SK-N-SH (cell line): ENCODE measurements at regions not wholly inside any gene's neighbourhood (a gene's known extent, or its start where the extent isn't known, plus 50 kb on each side); places are given as distances from the start of the nearest gene placed in this dataset.

Source experiments
- CTCF ChIA-PET: fragments of 300-600, 350-600 bp; formaldehyde crosslinking; extraction: SDS; loops from one replicate; lab custom pipeline; 2021; lab: Yijun Ruan, JAX
- POLR2A ChIA-PET: fragments of 350-600 bp; sonication (Branson Sonifier 250); formaldehyde crosslinking; extraction: SDS; loops from one replicate; lab custom pipeline; 2020; ENCODE audit warnings: antibody characterized with exemption, inconsistent platforms; lab: Yijun Ruan, JAX
- DNase-seq: peaks from one replicate; pipeline ENCODE4 v3.0.0; 2012
- H2AFZ ChIP-seq: fragments of 200-600 bp; sonication (generic); 2 replicates; pipeline ENCODE4 v1.8.1; 2016; ENCODE audit warnings: antibody characterized with exemption, mild to moderate bottlenecking, low read depth
- H3F3A ChIP-seq: fragments of 200-600 bp; sonication (generic); replicated peaks from 2 replicates; pipeline ENCODE3; 2016; ENCODE audit warnings: antibody characterized with exemption, mild to moderate bottlenecking; ENCODE audit not compliant: insufficient read depth
- H3K27ac ChIP-seq, 2 experiments: fragments of 200-500 bp in 1 of 2; fragments of 200-600 bp in 1 of 2; sonication (Bioruptor generic) in 1 of 2; sonication (generic), shearing (Covaris generic) in 1 of 2; 2 replicates each; pipeline versions ENCODE4 v1.5.1 to v1.6.1; 2014 to 2016; ENCODE audit warnings: low read depth in 2 of 2, inconsistent platforms in 1 of 2, low read length in 1 of 2, mild to moderate bottlenecking in 1 of 2, mixed read lengths in 1 of 2
- H3K27me3 ChIP-seq: fragments of 200-600 bp; sonication (generic), shearing (Covaris generic); 2 replicates; pipeline ENCODE4 v1.6.1; 2016; ENCODE audit warnings: mixed run types; ENCODE audit not compliant: insufficient read depth
- H3K36me3 ChIP-seq, 2 experiments: fragments of 200-500 bp in 1 of 2; fragments of 200-600 bp in 1 of 2; sonication (Bioruptor generic) in 1 of 2; sonication (generic) in 1 of 2; replicated peaks in 1 of 2; 2 replicates each; pipeline versions ENCODE3 to v1.5.1; 2014 to 2016; ENCODE audit warnings: low read length in 1 of 2, mild to moderate bottlenecking in 1 of 2; ENCODE audit not compliant: insufficient read depth in 2 of 2, control insufficient read depth in 1 of 2
- H3K4me1 ChIP-seq, 2 experiments: fragments of 200-500 bp in 1 of 2; fragments of 200-600 bp in 1 of 2; sonication (Bioruptor generic) in 1 of 2; sonication (generic), shearing (Covaris generic) in 1 of 2; 2 replicates each; pipeline versions ENCODE4 v1.5.1 to v1.6.1; 2014 to 2016; ENCODE audit warnings: low read depth in 1 of 2, low read length in 1 of 2, mixed run types in 1 of 2; ENCODE audit not compliant: insufficient read depth in 2 of 2, control insufficient read depth in 1 of 2
- H3K4me2 ChIP-seq: fragments of 200-600 bp; sonication (generic), shearing (Covaris generic); 2 replicates; pipeline ENCODE4 v1.6.1; 2017; ENCODE audit warnings: mixed run types
- H3K4me3 ChIP-seq, 2 experiments: fragments of 200-500 bp in 1 of 2; fragments of 200-600 bp in 1 of 2; sonication (Bioruptor generic) in 1 of 2; sonication (generic), shearing (Covaris generic) in 1 of 2; 2 replicates each; pipeline versions ENCODE4 v1.5.1 to v1.8.1; 2014 to 2016; ENCODE audit warnings: low read depth in 2 of 2, inconsistent platforms in 1 of 2, low read length in 1 of 2, mild to moderate bottlenecking in 1 of 2, mixed read lengths in 1 of 2, moderate library complexity in 1 of 2
- H3K79me2 ChIP-seq: fragments of 200-600 bp; sonication (generic); 2 replicates; pipeline ENCODE4 v1.8.1; 2017; ENCODE audit warnings: mild to moderate bottlenecking; ENCODE audit not compliant: insufficient read depth
- H3K9ac ChIP-seq: fragments of 200-600 bp; sonication (generic); 2 replicates; pipeline ENCODE4 v1.6.1; 2017; ENCODE audit warnings: mixed run types
- H3K9me2 ChIP-seq: fragments of 200-600 bp; sonication (generic); 2 replicates; pipeline ENCODE4 v1.6.1; 2017; ENCODE audit warnings: mixed run types
- H3K9me3 ChIP-seq: fragments of 200-600 bp; sonication (generic); 2 replicates; pipeline ENCODE4 v1.6.1; 2017; ENCODE audit warnings: mixed run types, mild to moderate bottlenecking, moderate library complexity
- H4K20me1 ChIP-seq: fragments of 200-600 bp; sonication (generic); 2 replicates; pipeline ENCODE4 v1.6.1; 2017; ENCODE audit warnings: mild to moderate bottlenecking, mixed run types; ENCODE audit not compliant: insufficient read depth
- CHD2 ChIP-seq: fragments of 150-350 bp; IDR thresholded peaks from 2 replicates; pipeline ENCODE4 v1.6.1; 2018; ENCODE audit warnings: low read length; ENCODE audit not compliant: partially characterized antibody
- EP300 ChIP-seq, 2 experiments: IDR thresholded peaks; 2 replicates each; pipeline versions ENCODE4 v1.4.0 to v1.6.1; 2012; ENCODE audit warnings: borderline replicate concordance in 1 of 2, low read depth in 1 of 2, low read length in 1 of 2
- EZH2phosphoT487 ChIP-seq: fragments of 200-600 bp; sonication (generic); IDR thresholded peaks from 2 replicates; pipeline ENCODE4 v1.6.1; 2017; ENCODE audit warnings: low read depth, mixed run types, mild to moderate bottlenecking, antibody characterized with exemption, moderate library complexity, borderline replicate concordance
- FOXJ3 ChIP-seq: sonication (generic); formaldehyde crosslinking; IDR thresholded peaks from 2 replicates; pipeline ENCODE4 v1.5.1; 2020; ENCODE audit warnings: mild to moderate bottlenecking, missing genetic modification reagents
- FOXM1 ChIP-seq: IDR thresholded peaks from 2 replicates; pipeline ENCODE4 v1.4.0; 2012; ENCODE audit warnings: low read depth, mild to moderate bottlenecking
- GABPA ChIP-seq: IDR thresholded peaks from 2 replicates; pipeline ENCODE4 v1.4.0; 2012; ENCODE audit warnings: low read depth, mild to moderate bottlenecking
- MAX ChIP-seq: IDR thresholded peaks from 2 replicates; pipeline ENCODE4 v1.4.0; 2012; ENCODE audit warnings: low read depth
- MXI1 ChIP-seq: IDR thresholded peaks from 2 replicates; pipeline ENCODE4 v1.6.1; 2012; ENCODE audit warnings: mild to moderate bottlenecking, low read depth, low read length, improper control_type of control experiment
- NFIC ChIP-seq: IDR thresholded peaks from 2 replicates; pipeline ENCODE4 v1.4.0; 2012; ENCODE audit warnings: borderline replicate concordance
- POLR2AphosphoS5 ChIP-seq: IDR thresholded peaks from 2 replicates; pipeline ENCODE4 v1.6.1; 2012; ENCODE audit warnings: low read depth, low read length
- RCOR1 ChIP-seq: fragments of 150-350 bp; IDR thresholded peaks from 2 replicates; pipeline ENCODE4 v1.6.1; 2017; ENCODE audit warnings: antibody characterized with exemption, low read length
- TCF12 ChIP-seq: IDR thresholded peaks from 2 replicates; pipeline ENCODE4 v1.4.0; 2012
- TEAD4 ChIP-seq: IDR thresholded peaks from 2 replicates; pipeline ENCODE4 v1.4.0; 2012; ENCODE audit warnings: mild to moderate bottlenecking, borderline replicate concordance; ENCODE audit not compliant: insufficient read depth
- USF1 ChIP-seq: IDR thresholded peaks from 2 replicates; pipeline ENCODE4 v1.4.0; 2012; ENCODE audit warnings: low read depth, borderline replicate concordance
- WGBS: methylation state at CpG from one replicate; pipeline ENCODE4 v1.1.6; 2017; ENCODE audit warnings: low lambda C conversion rate; 5-methylcytosine and 5-hydroxymethylcytosine counted together
- TF ChIP-seq, protein P1 (sequence below): IDR thresholded peaks from 2 replicates; pipeline ENCODE4; 2012
- TF ChIP-seq, protein P2 (sequence below): fragments of 200-600 bp; sonication (generic); IDR thresholded peaks from 2 replicates; pipeline ENCODE4 v1.6.1; 2017; ENCODE audit warnings: antibody characterized with exemption, mild to moderate bottlenecking, moderate library complexity
- TF ChIP-seq, protein P3 (sequence below): fragments of 150-350 bp; IDR thresholded peaks from 2 replicates; pipeline ENCODE4 v1.6.1; 2016; ENCODE audit warnings: mild to moderate bottlenecking, low read depth, low read length
- TF ChIP-seq, protein P4 (sequence below): IDR thresholded peaks from 2 replicates; pipeline ENCODE4 v1.4.0; 2012; ENCODE audit warnings: low read depth, borderline replicate concordance

DNA sequence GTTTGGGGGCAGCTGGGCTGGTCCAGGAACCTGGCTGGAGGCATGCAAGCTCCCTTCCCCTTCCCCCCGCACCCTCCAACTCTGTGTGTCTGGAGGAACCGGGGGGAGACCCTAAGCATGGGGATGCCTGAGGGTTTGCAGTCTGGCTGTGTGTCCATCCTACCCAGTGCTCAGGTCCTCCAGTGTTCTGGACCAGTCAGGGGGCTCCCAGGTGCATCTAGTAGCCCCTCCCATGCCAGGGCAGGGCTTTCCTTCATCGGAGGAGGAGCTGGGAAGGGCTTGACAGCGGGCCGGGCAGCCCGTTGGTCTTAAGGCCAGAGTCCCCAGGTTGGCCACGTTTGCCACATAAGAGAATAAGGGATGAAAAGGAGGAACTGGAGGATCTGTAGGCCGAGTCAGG lies 62.6 kb upstream of the IGFBPL1 start:
- peaks cover 0 to 6% of the 10 kb centered on the region in 2 experiments; a peak in 1 of 4 replicates for H3K4me1 ChIP-seq
- no peak overlapping the region for H3K4me3 ChIP-seq
- CTCF ChIA-PET = no interaction called here
- H3K9me3 ChIP-seq = no peaks in the 10 kb centered on the region
- no peak overlapping the region for H3K27ac ChIP-seq
- H2AFZ ChIP-seq = no peak overlapping the region
- H3K79me2 ChIP-seq = no peaks in the 10 kb centered on the region
- no peaks in the 10 kb centered on the region for H3K36me3 ChIP-seq
- no peak for DNase-seq
- H3K4me2 ChIP-seq = no peak overlapping the region
- no peaks in the 10 kb centered on the region for H3K27me3 ChIP-seq
- H3F3A ChIP-seq = no peaks in the 10 kb centered on the region
- no peak overlapping the region for H3K9ac ChIP-seq
- H4K20me1 ChIP-seq = no peaks in the 10 kb centered on the region
- no peaks in the 10 kb centered on the region for H3K9me2 ChIP-seq
- 67% methylated on average over 8 of the region's 8 CpGs for WGBS
- POLR2A ChIA-PET = no interaction called here
- TF ChIP-seq RCOR1 (no peak), MAX (no peak), POLR2AphosphoS5 (no peak)
- TF ChIP-seq, protein P1, sequence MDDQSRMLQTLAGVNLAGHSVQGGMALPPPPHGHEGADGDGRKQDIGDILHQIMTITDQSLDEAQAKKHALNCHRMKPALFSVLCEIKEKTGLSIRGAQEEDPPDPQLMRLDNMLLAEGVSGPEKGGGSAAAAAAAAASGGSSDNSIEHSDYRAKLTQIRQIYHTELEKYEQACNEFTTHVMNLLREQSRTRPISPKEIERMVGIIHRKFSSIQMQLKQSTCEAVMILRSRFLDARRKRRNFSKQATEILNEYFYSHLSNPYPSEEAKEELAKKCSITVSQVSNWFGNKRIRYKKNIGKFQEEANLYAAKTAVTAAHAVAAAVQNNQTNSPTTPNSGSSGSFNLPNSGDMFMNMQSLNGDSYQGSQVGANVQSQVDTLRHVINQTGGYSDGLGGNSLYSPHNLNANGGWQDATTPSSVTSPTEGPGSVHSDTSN = no peak
- TF ChIP-seq, all 33 proteins: peak for 0

DNA sequence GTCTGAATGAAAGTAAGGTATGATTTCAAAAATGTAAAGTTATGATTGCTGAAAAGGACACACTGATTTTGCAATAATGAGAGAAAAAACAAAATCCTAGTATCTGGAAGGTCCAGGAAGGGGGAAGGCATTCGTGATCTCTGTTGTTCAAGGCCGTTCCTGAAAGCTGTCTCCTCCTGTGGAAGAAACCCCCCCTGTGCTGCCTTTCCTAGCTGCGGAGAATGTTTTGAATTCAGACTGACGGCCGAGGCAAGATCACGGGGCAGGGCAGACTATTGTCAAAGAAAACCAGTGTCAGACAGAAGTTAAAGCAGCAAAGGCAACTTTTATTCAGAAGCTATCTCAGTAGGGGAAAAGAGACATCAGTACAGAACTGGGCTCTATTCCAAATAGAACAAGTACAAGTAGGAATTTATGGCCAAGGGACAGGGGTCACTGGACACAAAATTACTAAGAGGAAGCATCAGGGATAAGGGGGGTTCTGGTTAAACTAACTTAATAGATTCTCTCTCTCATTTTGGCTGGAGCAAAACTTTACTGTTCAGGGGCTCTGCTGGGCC lies 61.9 kb upstream of the IGFBPL1 start:
- H3K27me3 ChIP-seq = no peaks in the 10 kb centered on the region
- H2AFZ ChIP-seq = no peak overlapping the region
- ChIA-PET POLR2A (no interaction called here), CTCF (no interaction called here)
- no peaks in the 10 kb centered on the region for H3K9me2 ChIP-seq
- peaks cover 0 to 6% of the 10 kb centered on the region in 2 experiments; a peak in 1 of 4 replicates for H3K4me1 ChIP-seq
- WGBS = 42% methylated on average over 6 of the region's 6 CpGs
- no peaks in the 10 kb centered on the region for H3K36me3 ChIP-seq
- no peaks in the 10 kb centered on the region for H3K9me3 ChIP-seq
- DNase-seq = no peak
- no peaks in the 10 kb centered on the region for H4K20me1 ChIP-seq
- no peak overlapping the region for H3K4me3 ChIP-seq
- no peaks in the 10 kb centered on the region for H3K79me2 ChIP-seq
- H3K9ac ChIP-seq = no peak overlapping the region
- no peaks in the 10 kb centered on the region for H3F3A ChIP-seq
- H3K4me2 ChIP-seq = no peak overlapping the region
- no peak overlapping the region for H3K27ac ChIP-seq
- TF ChIP-seq TEAD4 (no peak), EZH2phosphoT487 (no peak), NFIC (no peak), FOXM1 (no peak), RCOR1 (no peak), MXI1 (no peak), CHD2 (no peak), GABPA (no peak), TCF12 (no peak), MAX (no peak), EP300 (IDR thresholded peaks at IDR 0.05; ENCODE audit: borderline replicate concordance in 1 of 2, low read depth in 1 of 2, low read length in 1 of 2) (no peak), FOXJ3 (CRISPR knock-in tag) (no peak), USF1 (no peak)
- TF ChIP-seq, protein P2, sequence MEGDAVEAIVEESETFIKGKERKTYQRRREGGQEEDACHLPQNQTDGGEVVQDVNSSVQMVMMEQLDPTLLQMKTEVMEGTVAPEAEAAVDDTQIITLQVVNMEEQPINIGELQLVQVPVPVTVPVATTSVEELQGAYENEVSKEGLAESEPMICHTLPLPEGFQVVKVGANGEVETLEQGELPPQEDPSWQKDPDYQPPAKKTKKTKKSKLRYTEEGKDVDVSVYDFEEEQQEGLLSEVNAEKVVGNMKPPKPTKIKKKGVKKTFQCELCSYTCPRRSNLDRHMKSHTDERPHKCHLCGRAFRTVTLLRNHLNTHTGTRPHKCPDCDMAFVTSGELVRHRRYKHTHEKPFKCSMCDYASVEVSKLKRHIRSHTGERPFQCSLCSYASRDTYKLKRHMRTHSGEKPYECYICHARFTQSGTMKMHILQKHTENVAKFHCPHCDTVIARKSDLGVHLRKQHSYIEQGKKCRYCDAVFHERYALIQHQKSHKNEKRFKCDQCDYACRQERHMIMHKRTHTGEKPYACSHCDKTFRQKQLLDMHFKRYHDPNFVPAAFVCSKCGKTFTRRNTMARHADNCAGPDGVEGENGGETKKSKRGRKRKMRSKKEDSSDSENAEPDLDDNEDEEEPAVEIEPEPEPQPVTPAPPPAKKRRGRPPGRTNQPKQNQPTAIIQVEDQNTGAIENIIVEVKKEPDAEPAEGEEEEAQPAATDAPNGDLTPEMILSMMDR = no peak
- TF ChIP-seq, protein P1 = no peak
- TF ChIP-seq, protein P3, sequence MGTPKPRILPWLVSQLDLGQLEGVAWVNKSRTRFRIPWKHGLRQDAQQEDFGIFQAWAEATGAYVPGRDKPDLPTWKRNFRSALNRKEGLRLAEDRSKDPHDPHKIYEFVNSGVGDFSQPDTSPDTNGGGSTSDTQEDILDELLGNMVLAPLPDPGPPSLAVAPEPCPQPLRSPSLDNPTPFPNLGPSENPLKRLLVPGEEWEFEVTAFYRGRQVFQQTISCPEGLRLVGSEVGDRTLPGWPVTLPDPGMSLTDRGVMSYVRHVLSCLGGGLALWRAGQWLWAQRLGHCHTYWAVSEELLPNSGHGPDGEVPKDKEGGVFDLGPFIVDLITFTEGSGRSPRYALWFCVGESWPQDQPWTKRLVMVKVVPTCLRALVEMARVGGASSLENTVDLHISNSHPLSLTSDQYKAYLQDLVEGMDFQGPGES = no peak
- TF ChIP-seq, protein P4, sequence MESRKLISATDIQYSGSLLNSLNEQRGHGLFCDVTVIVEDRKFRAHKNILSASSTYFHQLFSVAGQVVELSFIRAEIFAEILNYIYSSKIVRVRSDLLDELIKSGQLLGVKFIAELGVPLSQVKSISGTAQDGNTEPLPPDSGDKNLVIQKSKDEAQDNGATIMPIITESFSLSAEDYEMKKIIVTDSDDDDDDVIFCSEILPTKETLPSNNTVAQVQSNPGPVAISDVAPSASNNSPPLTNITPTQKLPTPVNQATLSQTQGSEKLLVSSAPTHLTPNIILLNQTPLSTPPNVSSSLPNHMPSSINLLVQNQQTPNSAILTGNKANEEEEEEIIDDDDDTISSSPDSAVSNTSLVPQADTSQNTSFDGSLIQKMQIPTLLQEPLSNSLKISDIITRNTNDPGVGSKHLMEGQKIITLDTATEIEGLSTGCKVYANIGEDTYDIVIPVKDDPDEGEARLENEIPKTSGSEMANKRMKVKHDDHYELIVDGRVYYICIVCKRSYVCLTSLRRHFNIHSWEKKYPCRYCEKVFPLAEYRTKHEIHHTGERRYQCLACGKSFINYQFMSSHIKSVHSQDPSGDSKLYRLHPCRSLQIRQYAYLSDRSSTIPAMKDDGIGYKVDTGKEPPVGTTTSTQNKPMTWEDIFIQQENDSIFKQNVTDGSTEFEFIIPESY = no peak
